IPS DF 6.9 (cell line): ENCODE measurements at regions not wholly inside any gene's neighbourhood (a gene's known extent, or its start where the extent isn't known, plus 50 kb on each side); places are given as distances from the start of the nearest gene placed in this dataset.

Experiments used
- DNase-seq: peaks from one replicate; pipeline ENCODE4 v3.0.0-alpha.2; 2013; ENCODE audit warnings: low read depth, low spot score
- H3K27ac ChIP-seq: one replicate; pipeline ENCODE4 v1.5.1; 2013; ENCODE audit warnings: low read length, control low read depth
- H3K27me3 ChIP-seq: 2 replicates; pipeline ENCODE4 v1.6.1; 2013; ENCODE audit warnings: mild to moderate bottlenecking, low read length; ENCODE audit not compliant: control insufficient read depth, insufficient read depth
- H3K36me3 ChIP-seq: 2 replicates; pipeline ENCODE4 v1.6.1; 2013; ENCODE audit warnings: low read length; ENCODE audit not compliant: control insufficient read depth, insufficient read depth
- H3K4me1 ChIP-seq: 2 replicates; pipeline ENCODE4 v1.6.1; 2013; ENCODE audit warnings: low read length; ENCODE audit not compliant: control insufficient read depth, insufficient read depth
- H3K4me3 ChIP-seq: 2 replicates; pipeline ENCODE4 v1.5.1; 2013; ENCODE audit warnings: mild to moderate bottlenecking, low read length
- H3K9me3 ChIP-seq: 2 replicates; pipeline ENCODE4 v1.6.1; 2013; ENCODE audit warnings: low read length, inconsistent platforms; ENCODE audit not compliant: control insufficient read depth, insufficient read depth
- WGBS: extraction: QIAGEN DNeasy Blood & Tissue Kit; methylation state at CpG from one replicate; pipeline ENCODE4 v1.1.7; 2013; ENCODE audit warnings: mixed read lengths, missing lambda C conversion rate; ENCODE audit not compliant: insufficient read length, insufficient coverage; 5-methylcytosine and 5-hydroxymethylcytosine counted together

- no peaks in the 10 kb centered on the region for H3K4me1 ChIP-seq
- no peaks in the 10 kb centered on the region for H3K36me3 ChIP-seq
- H3K4me3 ChIP-seq: no peak overlapping the region
- DNase-seq: no peak
- H3K27ac ChIP-seq: no peak overlapping the region
- H3K27me3 ChIP-seq: no peaks in the 10 kb centered on the region
- no peaks in the 10 kb centered on the region; the same call in 1 of the 2 replicates for H3K9me3 ChIP-seq
Measured at GRCh38 chr4:11312389-11312788, 116.3 kb downstream of the HS3ST1 start.

- Histone ChIP-seq H3K27ac (no peak overlapping the region), H3K4me3 (no peak overlapping the region), H3K9me3 (no peaks in the 10 kb centered on the region), H3K27me3 (no peaks in the 10 kb centered on the region), H3K4me1 (no peaks in the 10 kb centered on the region), H3K36me3 (no peaks in the 10 kb centered on the region)
- no peak for DNase-seq
- no CpG with 5 or more reads among the region's 4 CpGs for WGBS
Measured at GRCh38 chr4:11301075-11301660, 127.5 kb downstream of the HS3ST1 start.

- WGBS: no CpG with 5 or more reads among the region's 5 CpGs
- no peaks in the 10 kb centered on the region for H3K9me3 ChIP-seq
Measured at GRCh38 chr4:11299836-11300235, 128.9 kb downstream of the HS3ST1 start.

DNA sequence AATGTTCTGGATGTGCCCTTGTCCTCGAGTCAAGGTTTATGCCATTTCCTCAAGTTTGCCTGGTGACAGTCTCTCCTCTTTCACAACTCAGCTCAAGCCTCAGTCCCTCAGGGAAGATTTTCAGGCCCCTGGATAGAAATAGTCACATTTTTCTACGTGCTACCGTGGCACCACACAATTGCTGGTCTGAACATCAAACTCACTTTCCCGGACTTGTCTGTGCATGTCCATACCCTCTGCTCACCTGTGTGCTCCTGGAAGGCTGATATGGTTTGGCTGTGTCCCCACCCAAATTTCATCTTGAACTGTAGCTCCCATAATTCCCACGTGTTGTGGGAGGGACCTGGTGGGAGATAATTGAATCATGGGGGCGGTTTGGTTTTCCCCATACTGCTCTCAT is 129.7 kb downstream of the HS3ST1 start:
- Histone ChIP-seq H3K36me3 (no peaks in the 10 kb centered on the region), H3K4me3 (no peak overlapping the region), H3K4me1 (no peaks in the 10 kb centered on the region), H3K27ac (no peak overlapping the region), H3K9me3 (no peaks in the 10 kb centered on the region), H3K27me3 (no peaks in the 10 kb centered on the region)
- DNase-seq: no peak
- no CpG with 5 or more reads among the region's 6 CpGs for WGBS

More at GRCh38 chr4:11299836-11300235, 128.9 kb downstream of the HS3ST1 start:
- Histone ChIP-seq H3K36me3 (no peaks in the 10 kb centered on the region), H3K4me1 (no peaks in the 10 kb centered on the region), H3K27ac (no peak overlapping the region), H3K4me3 (no peak overlapping the region), H3K27me3 (no peaks in the 10 kb centered on the region)
- DNase-seq: no peak

GRCh38 chr4:11298451-11298850 is 130.2 kb downstream of the HS3ST1 start:
- no CpG with 5 or more reads among the region's 1 CpG for WGBS
- H3K27me3 ChIP-seq: no peaks in the 10 kb centered on the region
- H3K27ac ChIP-seq: no peak overlapping the region
- no peak overlapping the region for H3K4me3 ChIP-seq
- no peaks in the 10 kb centered on the region for H3K4me1 ChIP-seq
- DNase-seq: no peak
- H3K9me3 ChIP-seq: no peaks in the 10 kb centered on the region
- no peaks in the 10 kb centered on the region for H3K36me3 ChIP-seq

DNA sequence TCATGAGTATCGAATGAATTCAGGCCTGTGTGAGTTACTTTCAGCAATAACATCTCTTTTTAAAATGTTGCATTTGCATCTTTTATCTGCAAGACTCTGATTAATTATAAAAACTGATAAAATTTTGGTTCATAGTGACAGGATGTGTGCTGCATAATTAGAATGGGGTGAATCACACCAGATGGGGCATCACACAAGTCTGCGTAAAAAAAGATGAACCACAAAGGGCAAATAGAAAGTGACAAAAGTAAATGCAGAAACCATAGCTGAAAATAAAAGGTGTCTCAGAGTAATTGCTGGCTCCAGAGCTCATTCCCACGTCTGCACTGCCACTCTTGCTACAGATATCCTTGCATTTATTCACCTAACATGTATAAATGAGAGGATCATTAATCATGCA is 131.1 kb downstream of the HS3ST1 start:
- Histone ChIP-seq H3K4me3 (no peak overlapping the region), H3K4me1 (no peaks in the 10 kb centered on the region), H3K9me3 (no peaks in the 10 kb centered on the region), H3K36me3 (no peaks in the 10 kb centered on the region), H3K27me3 (no peaks in the 10 kb centered on the region), H3K27ac (no peak overlapping the region)
- WGBS: no CpG with 5 or more reads among the region's 3 CpGs
- no peak for DNase-seq

DNA sequence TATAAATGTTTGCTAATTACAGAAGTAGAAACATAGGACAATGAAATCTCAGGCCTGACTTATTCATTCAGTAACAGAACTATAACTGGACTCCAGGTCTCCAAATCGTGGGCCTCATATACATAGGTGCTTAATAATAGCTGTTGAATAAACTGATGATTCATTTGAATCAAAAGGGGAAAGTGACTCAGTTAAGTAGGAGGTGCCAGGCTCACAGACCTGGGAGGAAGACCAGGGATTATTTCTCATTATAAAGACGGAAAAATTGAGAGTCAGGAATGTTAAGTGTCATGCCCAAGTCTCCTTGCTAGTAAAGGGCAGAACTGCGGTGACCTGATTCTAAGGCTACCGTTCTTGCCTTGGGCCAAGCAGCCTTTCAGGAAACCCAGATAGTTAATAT is 131.5 kb downstream of the HS3ST1 start:
- WGBS: no CpG with 5 or more reads among the region's 4 CpGs
- H3K4me3 ChIP-seq: no peak overlapping the region
- no peaks in the 10 kb centered on the region for H3K36me3 ChIP-seq
- no peak overlapping the region for H3K27ac ChIP-seq
- H3K27me3 ChIP-seq: no peaks in the 10 kb centered on the region
- H3K9me3 ChIP-seq: no peaks in the 10 kb centered on the region
- no peaks in the 10 kb centered on the region for H3K4me1 ChIP-seq
- DNase-seq: no peak

- no peaks in the 10 kb centered on the region for H3K36me3 ChIP-seq
- no CpG with 5 or more reads among the region's 1 CpG for WGBS
- H3K27ac ChIP-seq: no peak overlapping the region
- no peaks in the 10 kb centered on the region for H3K9me3 ChIP-seq
- no peaks in the 10 kb centered on the region for H3K27me3 ChIP-seq
- H3K4me3 ChIP-seq: no peak overlapping the region
- no peak for DNase-seq
- H3K4me1 ChIP-seq: no peaks in the 10 kb centered on the region
Measured at GRCh38 chr4:11293866-11294265, 134.8 kb downstream of the HS3ST1 start.

GRCh38 chr4:11287055-11287454 is 141.6 kb downstream of the HS3ST1 start:
- WGBS: no CpG with 5 or more reads among the region's 2 CpGs
- Histone ChIP-seq H3K27ac (no peak overlapping the region), H3K36me3 (no peaks in the 10 kb centered on the region), H3K9me3 (0 out of 2 replicates have a peak, but pooled peaks cover 1% of the 10 kb centered on the region), H3K4me1 (no peaks in the 10 kb centered on the region), H3K27me3 (no peaks in the 10 kb centered on the region), H3K4me3 (no peak overlapping the region)
- DNase-seq: no peak

GRCh38 chr4:11286533-11286932 is 142.2 kb downstream of the HS3ST1 start:
- Histone ChIP-seq H3K27ac (no peak overlapping the region), H3K4me1 (no peaks in the 10 kb centered on the region), H3K36me3 (no peaks in the 10 kb centered on the region), H3K27me3 (no peaks in the 10 kb centered on the region), H3K4me3 (no peak overlapping the region), H3K9me3 (0 out of 2 replicates have a peak, but pooled peaks cover 1% of the 10 kb centered on the region)
- WGBS: no CpG with 5 or more reads among the region's 2 CpGs
- DNase-seq: no peak

DNA sequence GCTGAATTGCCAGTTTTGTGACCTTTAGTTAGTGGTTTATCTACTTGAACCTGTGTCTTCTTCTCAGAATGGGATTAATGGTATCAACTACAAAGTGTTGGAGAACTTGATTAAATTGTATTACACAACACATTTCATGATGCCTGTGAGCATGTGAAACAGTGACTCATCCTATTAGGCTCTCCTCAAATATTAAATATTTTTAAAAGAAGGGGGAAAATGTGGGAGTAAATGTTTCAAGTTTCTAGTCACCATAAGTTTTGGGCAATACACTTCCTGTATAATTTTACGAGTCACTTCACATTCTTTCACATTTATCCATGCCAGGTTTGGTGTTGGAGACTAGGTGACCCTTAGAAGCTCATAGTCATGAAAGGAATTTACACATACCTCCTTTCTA is 147.0 kb downstream of the HS3ST1 start:
- H3K27me3 ChIP-seq: no peaks in the 10 kb centered on the region
- 0 out of 2 replicates have a peak, but pooled peaks cover 1% of the 10 kb centered on the region for H3K9me3 ChIP-seq
- no peak for DNase-seq
- H3K4me1 ChIP-seq: no peaks in the 10 kb centered on the region
- no peak overlapping the region for H3K27ac ChIP-seq
- no peak overlapping the region for H3K4me3 ChIP-seq
- no peaks in the 10 kb centered on the region for H3K36me3 ChIP-seq
- WGBS: no CpG with 5 or more reads among the region's 1 CpG
